Prostate gland (tissue), 2 donors: ENCODE measurements at regions not wholly inside any gene's neighbourhood (a gene's known extent, or its start where the extent isn't known, plus 50 kb on each side); places are given as distances from the start of the nearest gene placed in this dataset.

Source experiments
- DNase-seq: peaks from one replicate; pipeline ENCODE4 v3.0.0-alpha.2; 2019; ENCODE audit warnings: low spot score
- H3K27ac ChIP-seq, 2 donors: fragments of 200-600 bp; sonication (generic); 2 replicates each; pipeline ENCODE4 v1.5.1; 2017 to 2019
- H3K27me3 ChIP-seq: fragments of 200-600 bp; sonication (generic); replicated peaks from 2 replicates; pipeline ENCODE4 v1.5.1; 2019; ENCODE audit not compliant: insufficient read depth
- H3K36me3 ChIP-seq, 2 donors: fragments of 200-600 bp; sonication (generic); 1 replicate in 1 of 2; 2 replicates in 1 of 2; pipeline versions ENCODE4 v1.5.1 to v1.8.1; 2017 to 2019
- H3K4me1 ChIP-seq: fragments of 200-600 bp; sonication (generic); replicated peaks from 2 replicates; pipeline ENCODE4 v1.5.1; 2019
- H3K4me3 ChIP-seq, 2 donors: fragments of 200-600 bp; sonication (generic); 2 replicates each; pipeline ENCODE4 v1.5.1; 2017 to 2019
- H3K9me3 ChIP-seq: fragments of 200-600 bp; sonication (generic); 2 replicates; pipeline ENCODE4 v1.5.1; 2017
- POLR2A ChIP-seq: fragments of 450-650 bp; IDR thresholded peaks from one replicate; pipeline ENCODE4 v1.6.1; 2016; ENCODE audit warnings: antibody characterized with exemption, mild to moderate bottlenecking
- POLR2AphosphoS5 ChIP-seq: sonication (generic); formaldehyde crosslinking; IDR thresholded peaks from one replicate; pipeline ENCODE4 v1.6.1; 2017; ENCODE audit warnings: antibody characterized with exemption
- WGBS: methylation state at CpG from one replicate; pipeline ENCODE4 v1.1.5; 2018; 5-methylcytosine and 5-hydroxymethylcytosine counted together
- intact Hi-C: fragments of 100-400 bp; cut with DNase I; formaldehyde crosslinking; loops from one replicate; pipeline ENCODE4 v1.14.2; 2022
- TF ChIP-seq, protein P1 (sequence below), 4 experiments: fragments of 200-600 bp in 2 of 4; fragments of 450-650 bp in 2 of 4; sonication (generic) in 2 of 4; IDR thresholded peaks; 1 replicate in 3 of 4; 2 replicates in 1 of 4; pipeline ENCODE4 v1.5.1; 2016 to 2019; ENCODE audit warnings: antibody characterized with exemption in 4 of 4, mild to moderate bottlenecking in 2 of 4, moderate library complexity in 2 of 4

- TF ChIP-seq, protein P1, sequence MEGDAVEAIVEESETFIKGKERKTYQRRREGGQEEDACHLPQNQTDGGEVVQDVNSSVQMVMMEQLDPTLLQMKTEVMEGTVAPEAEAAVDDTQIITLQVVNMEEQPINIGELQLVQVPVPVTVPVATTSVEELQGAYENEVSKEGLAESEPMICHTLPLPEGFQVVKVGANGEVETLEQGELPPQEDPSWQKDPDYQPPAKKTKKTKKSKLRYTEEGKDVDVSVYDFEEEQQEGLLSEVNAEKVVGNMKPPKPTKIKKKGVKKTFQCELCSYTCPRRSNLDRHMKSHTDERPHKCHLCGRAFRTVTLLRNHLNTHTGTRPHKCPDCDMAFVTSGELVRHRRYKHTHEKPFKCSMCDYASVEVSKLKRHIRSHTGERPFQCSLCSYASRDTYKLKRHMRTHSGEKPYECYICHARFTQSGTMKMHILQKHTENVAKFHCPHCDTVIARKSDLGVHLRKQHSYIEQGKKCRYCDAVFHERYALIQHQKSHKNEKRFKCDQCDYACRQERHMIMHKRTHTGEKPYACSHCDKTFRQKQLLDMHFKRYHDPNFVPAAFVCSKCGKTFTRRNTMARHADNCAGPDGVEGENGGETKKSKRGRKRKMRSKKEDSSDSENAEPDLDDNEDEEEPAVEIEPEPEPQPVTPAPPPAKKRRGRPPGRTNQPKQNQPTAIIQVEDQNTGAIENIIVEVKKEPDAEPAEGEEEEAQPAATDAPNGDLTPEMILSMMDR (IDR thresholded peaks at IDR 0.05) = no peak
- TF ChIP-seq POLR2A (no peak), POLR2AphosphoS5 (no peak)
- DNase-seq = no peak
- intact Hi-C loops = no loop called here
- no peaks in the 10 kb centered on the region for H3K9me3 ChIP-seq
- H3K36me3 ChIP-seq = no peaks in the 10 kb centered on the region
- no peaks in the 10 kb centered on the region for H3K4me1 ChIP-seq
- no peak overlapping the region for H3K27ac ChIP-seq
- no peaks in the 10 kb centered on the region for H3K27me3 ChIP-seq
- WGBS = 95% methylated on average over 3 of the region's 3 CpGs
- no peak overlapping the region for H3K4me3 ChIP-seq
Measured at GRCh38 chr5:111631328-111631727, 119.0 kb upstream of the STARD4 start.

- Histone ChIP-seq H3K36me3 (no peaks in the 10 kb centered on the region), H3K4me1 (no peaks in the 10 kb centered on the region), H3K9me3 (no peaks in the 10 kb centered on the region), H3K4me3 (no peak overlapping the region), H3K27me3 (no peaks in the 10 kb centered on the region), H3K27ac (no peak overlapping the region)
- intact Hi-C loops = no loop called here
- no peak for TF ChIP-seq POLR2A
- no peak for TF ChIP-seq POLR2AphosphoS5
- TF ChIP-seq, protein P1 (IDR thresholded peaks at IDR 0.05) = no peak
- no peak for DNase-seq
Measured at GRCh38 chr5:111628901-111629300, 116.6 kb upstream of the STARD4 start.

DNA sequence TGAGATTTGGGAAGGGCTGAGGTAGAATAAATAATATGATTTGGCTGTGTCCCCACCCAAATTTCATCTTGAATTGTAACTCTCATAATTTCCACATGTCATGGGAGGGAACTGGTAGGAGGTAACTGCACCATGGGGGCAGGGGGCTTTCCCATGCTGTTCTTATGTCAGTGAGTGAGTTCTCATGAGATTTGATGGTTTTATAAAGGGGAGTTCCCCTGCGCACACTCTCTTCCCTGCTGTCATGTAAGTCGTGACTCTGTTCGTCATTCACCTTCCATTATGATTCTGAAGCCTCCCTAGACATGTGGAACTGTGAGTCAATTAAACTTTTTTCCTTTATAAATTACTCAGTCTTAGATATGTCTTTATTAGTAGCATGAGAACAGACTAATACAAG, 115.5 kb upstream of the STARD4 start:
- Histone ChIP-seq H3K36me3 (no peaks in the 10 kb centered on the region), H3K4me1 (no peaks in the 10 kb centered on the region), H3K9me3 (no peaks in the 10 kb centered on the region), H3K4me3 (no peak overlapping the region), H3K27me3 (no peaks in the 10 kb centered on the region), H3K27ac (no peak overlapping the region)
- intact Hi-C loops = no loop called here
- TF ChIP-seq POLR2A = no peak
- TF ChIP-seq POLR2AphosphoS5 = no peak
- TF ChIP-seq, protein P1 (IDR thresholded peaks at IDR 0.05) = no peak
- WGBS = 80% methylated on average over 3 of the region's 3 CpGs
- no peak for DNase-seq

DNA sequence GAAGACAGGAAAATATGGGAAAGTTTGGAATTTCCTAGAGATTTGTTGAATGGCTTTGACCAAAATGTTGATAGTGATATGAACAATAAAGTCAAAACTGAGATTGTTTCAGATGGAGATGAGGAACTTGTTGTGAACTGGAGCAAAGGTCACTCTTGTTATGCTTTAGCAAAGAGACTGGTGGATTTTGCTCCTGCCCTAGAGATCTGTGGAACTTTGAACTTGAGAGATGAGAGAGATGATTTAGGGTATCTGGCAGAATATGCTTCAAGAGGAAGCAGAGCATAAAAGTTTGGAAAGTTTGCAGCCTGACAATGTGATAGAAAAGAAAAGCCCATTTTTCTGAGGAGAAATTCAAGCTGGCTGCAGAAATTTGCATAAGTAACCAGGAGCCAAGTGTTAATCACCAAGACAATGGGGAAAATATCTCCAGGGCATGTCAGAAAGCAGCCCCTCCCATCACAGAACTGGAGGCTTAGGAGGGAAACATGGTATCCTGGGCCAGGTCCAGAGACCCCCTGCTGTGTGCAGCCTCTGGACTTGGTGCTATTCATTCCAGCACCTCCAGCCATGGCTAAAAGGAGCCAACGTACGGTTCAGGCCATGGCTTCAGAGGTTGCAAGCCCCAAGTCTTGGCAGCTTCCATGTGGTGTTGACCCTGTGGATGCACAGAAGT, 114.3 kb upstream of the STARD4 start:
- WGBS = 83% methylated on average over 2 of the region's 2 CpGs
- TF ChIP-seq, protein P1 (IDR thresholded peaks at IDR 0.05) = no peak
- TF ChIP-seq POLR2A (no peak), POLR2AphosphoS5 (no peak)
- no peak for DNase-seq
- Histone ChIP-seq H3K9me3 (no peaks in the 10 kb centered on the region), H3K36me3 (no peaks in the 10 kb centered on the region), H3K27ac (no peak overlapping the region), H3K4me1 (no peaks in the 10 kb centered on the region), H3K4me3 (no peak overlapping the region), H3K27me3 (no peaks in the 10 kb centered on the region)
- intact Hi-C loops = no loop called here

DNA sequence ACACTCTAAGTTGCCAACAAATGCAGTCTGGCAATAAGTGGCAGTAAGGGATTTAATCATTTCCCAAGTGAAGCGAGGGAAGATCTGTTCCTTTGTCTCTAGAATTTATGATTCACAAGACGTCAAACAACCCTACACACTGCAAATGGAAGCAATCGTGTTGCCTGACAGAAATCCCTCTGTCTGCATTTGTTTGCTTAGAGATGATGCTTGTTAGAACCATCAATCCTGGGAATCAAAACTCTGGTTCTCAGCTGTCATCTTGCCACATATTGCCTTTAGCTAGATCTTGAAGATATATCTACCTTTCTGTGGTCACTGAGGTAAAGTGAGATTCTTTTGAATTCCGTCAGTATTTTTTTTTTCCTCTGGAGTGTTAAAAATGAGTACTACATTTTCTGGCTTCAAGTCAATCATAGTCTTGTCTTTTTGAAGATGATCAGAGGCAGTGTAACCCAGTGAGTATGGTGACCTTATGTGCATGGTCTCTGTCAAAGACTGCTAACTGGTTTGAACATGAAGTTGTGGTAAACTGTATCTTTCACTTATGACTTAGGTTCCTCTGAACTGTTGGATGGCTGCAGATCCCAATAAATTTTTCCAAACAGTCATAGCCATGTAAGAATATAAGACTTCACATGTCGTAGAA, 106.4 kb upstream of the STARD4 start:
- no peak overlapping the region for H3K4me3 ChIP-seq
- no peaks in the 10 kb centered on the region for H3K4me1 ChIP-seq
- TF ChIP-seq POLR2AphosphoS5 = no peak
- TF ChIP-seq, protein P1 (IDR thresholded peaks at IDR 0.05) = no peak
- TF ChIP-seq POLR2A = no peak
- no peaks in the 10 kb centered on the region for H3K36me3 ChIP-seq
- DNase-seq = no peak
- WGBS = 76% methylated on average over 5 of the region's 5 CpGs
- H3K9me3 ChIP-seq = no peaks in the 10 kb centered on the region
- H3K27me3 ChIP-seq = no peaks in the 10 kb centered on the region
- H3K27ac ChIP-seq = no peak overlapping the region
- intact Hi-C loops = no loop called here
